GM23248 (cell line): ENCODE measurements at regions not wholly inside any gene's neighbourhood (a gene's known extent, or its start where the extent isn't known, plus 50 kb on each side); places are given as distances from the start of the nearest gene placed in this dataset.

Experiments
- EZH2 ChIP-seq: fragments of 200-600 bp; sonication (generic); IDR thresholded peaks from 2 replicates; pipeline ENCODE4 v1.6.1; 2018; ENCODE audit warnings: antibody characterized with exemption, mild to moderate bottlenecking; ENCODE audit not compliant: insufficient read depth, poor library complexity, severe bottlenecking
- EZH2phosphoT487 ChIP-seq: fragments of 200-600 bp; sonication (generic); IDR thresholded peaks from 2 replicates; pipeline ENCODE4 v1.6.1; 2018; ENCODE audit warnings: antibody characterized with exemption, moderate library complexity, mild to moderate bottlenecking, low read depth; ENCODE audit not compliant: insufficient read depth

GRCh38 chr12:62998454-62998853 lies 63.5 kb upstream of the PPM1H start:
- TF ChIP-seq EZH2: no peak
- TF ChIP-seq EZH2phosphoT487: no peak
